Loucy (cell line): ENCODE measurements at regions not wholly inside any gene's neighbourhood (a gene's known extent, or its start where the extent isn't known, plus 50 kb on each side); places are given as distances from the start of the nearest gene placed in this dataset.

ENCODE experiments used
- EZH2phosphoT487 ChIP-seq: fragments of 200-600 bp; IDR thresholded peaks from 2 replicates; pipeline ENCODE4 v1.6.1; 2018; ENCODE audit warnings: antibody characterized with exemption, mild to moderate bottlenecking, moderate library complexity, borderline replicate concordance
- TF ChIP-seq, protein P1 (sequence below): fragments of 200-600 bp; sonication (generic); conservative IDR thresholded peaks from 2 replicates; pipeline ENCODE4 v1.5.1; 2014; ENCODE audit warnings: mild to moderate bottlenecking, antibody characterized with exemption, low read length

DNA sequence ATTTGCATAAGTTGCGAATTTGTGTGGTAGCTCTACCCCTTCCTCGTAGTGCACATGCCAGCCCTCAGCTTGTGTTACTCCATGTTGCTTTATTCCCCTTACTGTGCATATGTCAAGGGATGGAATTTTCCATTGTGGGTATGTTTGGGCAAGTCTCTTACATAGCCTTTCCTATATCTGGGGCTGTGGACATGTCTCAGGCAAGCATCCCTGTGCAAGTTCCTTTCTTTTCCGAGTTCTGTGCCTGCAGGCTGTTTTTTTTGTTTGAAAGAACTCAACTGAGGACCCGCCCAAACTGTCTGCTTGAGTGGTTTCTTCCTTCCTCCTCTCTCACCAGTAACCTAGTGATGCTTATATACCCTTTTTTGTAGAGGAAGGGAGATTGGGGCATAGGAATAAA lies 1739.1 kb upstream of the PIK3C3 start:
- TF ChIP-seq, protein P1, sequence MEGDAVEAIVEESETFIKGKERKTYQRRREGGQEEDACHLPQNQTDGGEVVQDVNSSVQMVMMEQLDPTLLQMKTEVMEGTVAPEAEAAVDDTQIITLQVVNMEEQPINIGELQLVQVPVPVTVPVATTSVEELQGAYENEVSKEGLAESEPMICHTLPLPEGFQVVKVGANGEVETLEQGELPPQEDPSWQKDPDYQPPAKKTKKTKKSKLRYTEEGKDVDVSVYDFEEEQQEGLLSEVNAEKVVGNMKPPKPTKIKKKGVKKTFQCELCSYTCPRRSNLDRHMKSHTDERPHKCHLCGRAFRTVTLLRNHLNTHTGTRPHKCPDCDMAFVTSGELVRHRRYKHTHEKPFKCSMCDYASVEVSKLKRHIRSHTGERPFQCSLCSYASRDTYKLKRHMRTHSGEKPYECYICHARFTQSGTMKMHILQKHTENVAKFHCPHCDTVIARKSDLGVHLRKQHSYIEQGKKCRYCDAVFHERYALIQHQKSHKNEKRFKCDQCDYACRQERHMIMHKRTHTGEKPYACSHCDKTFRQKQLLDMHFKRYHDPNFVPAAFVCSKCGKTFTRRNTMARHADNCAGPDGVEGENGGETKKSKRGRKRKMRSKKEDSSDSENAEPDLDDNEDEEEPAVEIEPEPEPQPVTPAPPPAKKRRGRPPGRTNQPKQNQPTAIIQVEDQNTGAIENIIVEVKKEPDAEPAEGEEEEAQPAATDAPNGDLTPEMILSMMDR = no peak
- no peak for TF ChIP-seq EZH2phosphoT487
